GM18519 (cell line): ENCODE measurements at regions not wholly inside any gene's neighbourhood (a gene's known extent, or its start where the extent isn't known, plus 50 kb on each side); places are given as distances from the start of the nearest gene placed in this dataset.

Experiments
- ATAC-seq: cut with Tn5 transposase; IDR thresholded peaks from one replicate; pipeline ENCODE4 v1.9.1; 2021; ENCODE audit warnings: mild to moderate bottlenecking, moderate library complexity; ENCODE audit not compliant: unreplicated experiment, low FRiP score

DNA sequence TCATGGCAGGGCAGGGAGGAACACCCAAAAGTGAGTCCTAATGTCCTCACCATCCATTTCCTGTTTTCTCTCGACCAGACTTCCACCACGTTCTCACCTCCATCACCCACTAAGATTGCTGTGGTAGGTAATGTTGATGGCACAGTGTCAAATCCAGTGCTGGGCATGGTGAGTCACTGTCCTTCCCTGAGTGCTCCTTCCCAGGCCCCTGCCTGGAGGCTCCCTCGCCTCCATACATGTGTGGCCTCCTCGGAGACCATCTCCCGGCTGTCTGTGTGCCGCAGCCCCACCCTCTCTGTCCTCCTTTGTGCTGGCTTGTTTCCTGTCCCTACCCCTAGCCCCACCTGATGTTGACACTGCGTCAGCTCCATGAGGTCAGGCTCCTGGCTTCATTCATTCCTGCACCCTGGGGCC, 177.5 kb downstream of the SYK start:
- no peak for ATAC-seq

DNA sequence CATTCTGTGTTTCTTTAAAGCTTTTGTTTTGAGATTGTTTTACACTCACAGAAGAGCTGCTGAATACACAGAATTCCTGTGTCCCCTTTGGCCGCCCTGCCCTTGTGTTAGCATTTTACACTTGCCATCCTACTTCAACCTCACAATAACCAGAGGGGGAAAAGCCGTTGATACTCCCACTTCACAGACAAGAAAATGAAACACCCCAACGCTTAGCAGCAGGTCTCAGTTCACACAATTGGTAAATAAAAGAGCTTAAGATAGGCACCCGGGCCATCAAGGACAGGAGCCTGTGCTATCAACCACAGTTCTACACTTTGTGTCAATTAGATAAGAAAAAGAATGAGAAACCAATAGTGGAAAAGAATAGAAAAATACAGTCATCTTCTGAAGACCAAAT, 178.0 kb downstream of the SYK start:
- no peak for ATAC-seq

DNA sequence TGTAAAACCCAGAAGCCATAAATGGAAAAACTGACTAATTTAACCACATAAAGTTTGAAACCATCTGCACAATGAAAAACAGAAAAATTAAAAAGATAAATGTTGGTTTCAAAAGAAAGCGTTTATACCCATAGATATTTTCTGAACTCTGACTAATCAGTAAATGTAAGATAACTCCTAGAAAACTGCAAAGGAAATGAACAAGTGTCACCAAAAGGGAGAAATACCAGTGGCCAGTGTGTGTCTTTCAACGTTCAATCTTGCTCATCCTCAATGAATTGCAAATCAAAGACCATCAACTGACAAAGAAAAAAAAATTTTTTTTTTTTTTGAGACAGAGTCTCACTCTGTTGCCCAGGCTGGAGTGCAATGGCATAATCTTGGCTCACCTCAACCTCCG, 180.1 kb downstream of the SYK start:
- no peak for ATAC-seq

DNA sequence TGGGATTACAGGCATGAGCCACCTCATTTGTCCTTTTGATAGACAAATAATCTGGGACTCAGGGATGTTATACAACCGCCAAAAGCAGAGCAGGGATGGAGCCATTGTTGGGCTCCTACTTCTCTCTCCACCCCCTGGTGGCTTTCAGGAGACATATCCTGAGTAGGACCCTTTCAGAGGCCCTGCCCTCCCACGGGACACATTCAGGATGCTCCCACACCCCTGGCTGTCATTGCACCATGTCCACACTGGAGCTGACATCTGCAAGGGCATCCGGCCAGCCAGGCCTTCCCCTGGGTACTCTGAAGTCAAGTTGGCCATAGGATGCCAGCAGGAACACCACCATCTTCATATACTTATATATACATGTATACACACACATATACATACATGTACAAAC, 181.8 kb downstream of the SYK start:
- no peak for ATAC-seq

DNA sequence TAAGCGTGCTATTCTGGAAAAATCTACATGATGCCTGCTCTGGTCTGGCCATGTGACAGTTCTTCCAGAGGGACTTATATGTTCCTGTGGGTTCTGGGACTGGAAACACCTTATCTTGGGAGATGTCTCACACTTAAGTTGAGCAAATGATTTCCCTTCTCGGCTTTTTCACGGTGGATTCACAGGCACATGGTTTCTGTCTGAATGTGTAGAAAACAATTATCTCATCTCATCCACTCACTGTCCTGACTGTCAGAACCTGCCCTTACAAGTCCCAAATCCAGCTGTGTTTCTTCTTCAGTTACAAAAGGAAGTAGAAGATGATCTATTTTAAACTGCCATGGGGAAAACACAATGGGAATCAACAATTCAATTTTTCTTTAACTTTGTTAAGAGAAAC, 184.0 kb downstream of the SYK start:
- no peak for ATAC-seq

DNA sequence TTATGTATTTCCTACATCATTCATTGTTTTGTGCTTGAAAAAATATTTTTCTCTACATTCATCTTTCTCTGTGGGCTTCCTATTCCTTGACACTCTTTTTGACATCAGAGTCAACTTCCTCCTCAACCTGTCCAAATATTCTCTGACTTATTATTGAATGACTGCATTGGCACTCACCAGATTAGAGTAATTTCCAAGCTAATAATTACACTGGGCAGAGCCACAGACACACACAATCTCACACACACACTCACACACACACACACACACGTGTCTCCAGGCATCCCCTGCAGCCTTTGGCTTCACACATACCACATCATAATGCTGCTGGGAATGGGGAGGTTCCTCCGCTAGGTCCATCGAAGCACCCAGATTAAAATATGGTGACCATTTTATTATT, 184.5 kb downstream of the SYK start:
- ATAC-seq, result no peak

DNA sequence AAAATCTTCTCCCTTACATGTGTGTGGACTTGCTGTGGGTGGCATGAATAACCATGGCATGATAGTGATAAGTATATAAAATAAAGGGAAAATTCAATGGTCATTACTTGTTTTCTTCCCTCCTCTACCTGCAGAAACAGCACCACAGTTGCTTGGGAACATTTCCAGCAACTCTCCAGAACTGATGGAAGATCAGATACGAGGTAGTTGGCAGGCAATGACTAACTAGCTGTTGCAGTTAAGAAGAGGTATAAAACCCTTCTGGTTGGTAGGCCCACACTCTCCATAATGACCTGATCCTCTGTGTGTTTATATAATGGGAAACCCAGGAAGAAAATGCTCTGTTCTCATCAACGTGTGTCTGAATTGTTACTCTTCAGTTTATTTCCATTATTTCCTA, 185.9 kb downstream of the SYK start:
- no peak for ATAC-seq

DNA sequence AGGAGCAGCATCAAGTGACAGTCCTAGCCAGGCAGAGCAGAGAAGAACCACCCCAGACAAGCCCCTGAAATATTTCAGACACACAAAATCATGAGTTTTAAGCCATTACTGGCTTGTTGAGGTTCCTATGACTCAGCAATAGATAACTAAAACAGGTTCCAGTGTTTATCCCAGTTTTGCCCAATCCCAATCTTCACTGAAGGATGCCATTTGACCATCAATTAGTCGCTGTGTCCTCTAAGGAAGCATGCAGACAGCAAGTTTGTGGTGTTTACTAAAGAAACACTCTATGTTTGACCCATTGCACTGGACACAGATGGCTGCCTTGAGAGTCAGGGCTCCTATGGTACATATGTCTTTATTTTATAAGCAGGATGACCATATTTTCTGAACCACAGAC, 186.7 kb downstream of the SYK start:
- no peak for ATAC-seq

DNA sequence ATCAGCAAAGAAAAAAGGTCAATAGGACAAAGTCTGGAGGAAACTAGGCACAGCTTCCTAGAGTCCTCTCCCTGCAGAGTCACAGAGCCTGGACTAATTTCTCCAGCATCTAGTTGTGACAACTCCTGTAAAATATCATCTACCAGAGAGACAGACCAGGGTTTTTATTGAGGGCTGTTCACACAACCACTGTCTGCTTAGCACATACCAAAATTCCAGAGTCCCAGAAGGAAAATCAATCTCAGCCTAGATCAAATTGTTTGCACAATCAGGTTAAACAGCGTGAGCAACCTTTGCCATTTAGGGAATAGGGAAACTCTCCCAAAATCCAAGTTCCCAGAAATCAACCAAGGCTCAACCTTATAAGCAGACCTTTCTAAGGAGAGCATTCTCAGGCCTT, 190.3 kb downstream of the SYK start:
- no peak for ATAC-seq

DNA sequence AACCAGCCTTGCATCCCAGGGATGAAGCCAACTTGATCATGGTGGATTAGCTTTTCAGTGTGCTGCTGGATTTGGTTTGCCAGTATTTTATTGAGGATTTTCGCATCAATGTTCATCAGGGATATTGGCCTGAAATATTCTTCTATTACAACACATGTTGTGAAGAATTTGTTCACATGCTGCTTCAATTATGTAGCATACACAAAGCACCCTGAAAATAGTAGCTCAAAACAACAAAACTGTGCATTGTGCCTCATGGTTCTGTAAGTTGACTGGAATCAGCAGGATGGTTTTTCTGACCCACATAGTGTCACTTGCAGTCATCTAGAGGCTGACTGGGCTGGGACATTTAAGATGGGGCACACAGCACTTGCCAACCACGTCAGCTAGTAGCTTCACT, 193.9 kb downstream of the SYK start:
- ATAC-seq, result no peak

DNA sequence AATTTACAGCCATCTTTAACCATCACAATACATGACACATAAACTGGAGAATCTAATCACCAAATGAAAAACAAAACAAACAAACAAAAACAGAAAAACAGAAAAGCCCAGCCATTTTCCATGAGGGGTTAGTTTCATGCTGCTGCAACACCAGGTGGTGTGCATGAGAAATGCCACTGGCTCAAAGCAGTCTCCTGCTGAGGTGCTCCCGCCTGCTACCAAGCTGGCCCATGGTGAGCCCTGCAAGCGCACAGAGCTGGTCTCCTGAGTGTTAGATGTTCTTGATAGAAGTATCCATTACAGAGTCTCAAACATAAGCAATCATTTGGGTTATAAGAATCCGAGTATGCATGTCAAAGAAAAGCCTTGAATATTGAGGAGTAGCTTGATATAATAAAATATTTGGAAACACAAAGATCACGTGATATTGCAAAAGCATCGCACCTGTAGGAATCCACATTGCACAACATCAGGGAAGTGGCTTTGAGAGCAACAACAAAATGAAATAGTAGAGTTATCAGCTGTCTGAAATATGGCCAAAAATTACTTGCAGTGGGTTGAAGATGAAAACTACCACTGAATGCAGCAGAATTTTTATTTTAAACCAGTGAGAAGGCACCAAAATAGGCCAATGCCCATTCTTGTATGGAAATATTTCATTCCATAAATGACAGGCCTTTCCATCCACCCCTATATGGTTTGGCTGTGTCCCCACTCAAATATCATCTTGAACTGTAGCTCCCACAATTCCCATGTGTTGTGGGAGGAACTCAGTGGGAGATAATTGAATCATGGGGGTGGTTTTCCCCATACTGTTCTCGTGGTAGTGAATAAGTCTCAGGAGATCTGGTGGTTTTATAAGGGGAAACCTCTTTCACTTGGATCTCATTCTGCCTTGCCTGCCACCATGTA, 194.8 kb downstream of the SYK start:
- ATAC-seq, result no peak

DNA sequence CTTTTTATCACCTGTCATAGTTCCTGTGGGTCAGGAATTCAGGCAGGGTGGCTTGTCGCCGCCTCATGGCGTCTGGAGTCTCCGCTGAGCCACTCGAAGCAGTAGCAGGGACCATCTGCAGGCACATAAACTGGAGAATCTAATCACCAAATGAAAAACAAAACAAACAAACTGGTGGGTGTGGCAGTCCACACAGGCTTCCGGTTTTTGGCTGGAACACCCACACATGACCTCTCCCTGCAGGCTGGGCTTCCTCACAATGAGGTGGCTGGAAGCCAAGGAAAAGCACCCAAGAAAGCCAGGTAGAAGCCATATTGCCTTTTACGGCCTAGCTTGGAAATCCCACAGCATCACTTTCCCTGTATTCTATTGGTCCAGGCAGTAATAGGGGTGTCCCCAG, 197.0 kb downstream of the SYK start:
- ATAC-seq, result no peak

DNA sequence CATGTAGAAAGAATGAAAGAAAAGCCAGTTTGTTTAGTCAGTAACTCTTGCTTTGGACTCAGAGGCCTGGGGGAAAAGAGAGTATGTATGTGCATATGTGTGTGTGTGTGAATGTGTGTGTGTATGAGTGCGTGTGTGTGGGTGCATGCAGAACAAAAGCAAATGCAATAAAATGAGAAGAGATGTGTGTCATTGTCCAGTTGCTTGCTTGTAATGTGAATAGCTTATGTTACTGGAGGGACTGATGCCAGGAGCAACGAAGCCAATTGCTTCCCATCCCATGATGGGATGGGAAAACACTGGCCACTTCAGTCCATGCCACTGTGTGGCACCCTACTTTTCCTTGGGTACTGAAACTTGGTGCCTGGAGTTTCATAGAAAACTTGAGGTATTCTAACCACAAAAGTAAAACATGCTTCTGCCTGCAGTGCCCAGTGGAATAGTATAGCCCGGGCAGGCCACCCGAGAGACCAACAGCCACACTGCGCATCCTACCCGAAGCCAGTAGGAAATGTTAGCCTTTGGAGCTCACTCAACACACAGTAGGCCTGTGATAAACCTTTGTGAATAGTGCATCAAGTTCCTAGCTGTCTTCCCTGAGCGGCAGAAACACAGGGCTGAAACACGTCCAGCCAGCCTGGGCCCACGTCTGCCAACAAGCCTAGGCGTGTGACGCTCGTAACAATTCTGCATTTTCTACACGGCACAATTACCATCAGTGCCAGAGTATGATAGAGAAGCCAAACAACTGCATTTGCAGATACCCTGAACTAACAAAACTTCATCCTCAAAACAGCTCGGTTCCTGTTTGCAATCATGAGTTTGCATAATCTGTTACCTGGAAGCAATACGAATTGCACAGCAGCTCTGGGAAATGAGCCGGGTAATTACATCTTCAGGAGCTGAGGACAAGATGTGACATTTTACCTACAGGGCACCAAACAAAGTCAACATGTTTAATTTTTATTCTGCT, 198.1 kb downstream of the SYK start:
- ATAC-seq, result no peak

DNA sequence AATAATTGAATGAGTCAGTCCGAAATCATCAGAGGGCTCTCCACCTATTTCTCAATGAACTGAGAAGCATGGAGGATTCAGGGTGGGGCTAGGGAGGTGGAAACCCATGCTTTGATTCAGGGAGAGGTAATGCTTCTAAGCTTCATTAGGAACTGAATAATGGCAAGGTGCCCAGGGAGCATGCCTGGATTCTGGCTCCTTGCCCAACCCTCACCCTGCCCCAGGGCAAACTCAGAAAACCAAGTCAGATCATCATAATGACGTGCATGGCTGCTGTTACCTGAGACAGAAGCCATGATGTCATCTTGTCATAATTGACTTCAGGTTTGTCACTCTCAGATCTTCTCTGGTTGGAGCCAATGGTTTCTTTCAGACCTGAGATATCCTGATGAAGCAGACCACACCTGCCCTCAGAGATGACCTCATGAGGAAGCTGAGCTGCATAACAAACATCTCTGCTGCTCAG, 199.6 kb downstream of the SYK start:
- no peak for ATAC-seq

DNA sequence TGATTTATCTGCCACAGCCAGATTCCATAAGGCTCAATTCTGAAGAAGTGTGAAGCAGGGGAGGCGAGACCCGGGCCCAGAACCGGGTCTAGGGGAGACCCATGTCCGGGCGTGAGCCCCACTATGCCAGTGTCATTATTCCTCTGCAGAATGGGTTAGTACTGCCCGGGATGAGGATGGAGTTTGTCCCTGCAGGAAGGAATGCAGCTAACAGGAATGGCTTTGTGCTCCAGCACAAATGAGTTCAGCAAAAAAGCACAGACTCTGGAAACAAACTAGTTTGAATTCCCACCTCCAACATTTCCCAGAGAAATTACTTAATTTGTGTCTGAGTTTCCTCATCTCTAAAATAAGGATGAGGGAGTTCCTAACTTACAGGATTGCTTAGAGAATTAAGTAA, 202.9 kb downstream of the SYK start:
- ATAC-seq, result no peak

DNA sequence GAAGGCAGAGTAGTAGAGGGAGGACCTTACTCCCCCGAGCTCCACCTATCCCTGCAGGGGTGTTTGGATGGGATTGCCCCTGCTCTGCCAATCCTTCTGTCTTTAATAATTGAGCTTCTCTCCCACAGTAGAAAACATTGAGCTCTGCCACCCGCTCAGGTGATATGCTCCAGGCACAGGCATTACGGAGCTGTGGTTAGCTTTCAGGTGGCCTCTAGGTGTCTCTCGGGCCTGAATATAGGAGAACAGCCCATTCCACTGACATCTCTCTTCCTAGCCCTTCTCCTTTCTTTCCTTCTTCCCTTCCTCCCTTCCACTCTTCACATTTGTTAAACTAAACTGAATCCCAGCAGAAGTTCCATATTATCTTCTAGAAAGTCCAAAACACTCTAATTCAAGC, 203.4 kb downstream of the SYK start:
- ATAC-seq, result no peak

DNA sequence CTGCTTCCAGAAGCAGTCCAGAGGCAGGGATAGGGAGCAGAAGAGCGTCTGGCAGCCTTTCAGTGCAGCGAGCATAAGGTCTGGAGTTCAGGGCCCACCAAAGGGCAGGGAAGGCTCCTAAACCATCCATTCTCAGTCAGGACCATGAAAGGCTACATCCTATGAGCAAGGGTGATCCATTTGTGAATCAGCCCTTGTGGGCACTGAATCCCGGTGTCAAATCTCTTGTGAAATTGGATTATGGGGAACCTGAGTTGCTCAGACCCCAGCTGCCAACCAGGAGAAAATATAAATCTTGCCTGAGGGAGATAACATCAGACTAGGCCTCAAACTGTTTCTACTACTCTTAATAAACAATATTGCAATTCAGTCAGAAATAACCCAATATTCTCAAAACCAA, 204.4 kb downstream of the SYK start:
- ATAC-seq, result no peak

DNA sequence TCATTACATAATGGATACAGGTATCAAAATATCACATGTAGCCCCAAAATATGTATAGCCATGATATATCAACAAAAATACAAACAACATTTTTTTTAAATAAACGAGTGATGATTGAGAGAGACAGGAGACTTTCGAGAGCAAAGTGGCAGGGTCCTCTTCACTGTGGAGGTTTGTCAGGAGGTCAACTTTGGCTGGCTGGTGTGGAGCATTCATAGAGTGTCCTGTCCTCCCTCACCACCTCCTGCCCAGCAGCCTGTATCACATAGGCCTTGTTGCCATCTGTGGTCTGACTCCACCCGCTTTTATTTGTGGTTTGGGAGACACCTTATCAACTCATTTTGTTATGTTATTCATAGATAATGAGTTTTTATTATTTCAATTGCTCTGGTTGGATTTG, 206.9 kb downstream of the SYK start:
- no peak for ATAC-seq

DNA sequence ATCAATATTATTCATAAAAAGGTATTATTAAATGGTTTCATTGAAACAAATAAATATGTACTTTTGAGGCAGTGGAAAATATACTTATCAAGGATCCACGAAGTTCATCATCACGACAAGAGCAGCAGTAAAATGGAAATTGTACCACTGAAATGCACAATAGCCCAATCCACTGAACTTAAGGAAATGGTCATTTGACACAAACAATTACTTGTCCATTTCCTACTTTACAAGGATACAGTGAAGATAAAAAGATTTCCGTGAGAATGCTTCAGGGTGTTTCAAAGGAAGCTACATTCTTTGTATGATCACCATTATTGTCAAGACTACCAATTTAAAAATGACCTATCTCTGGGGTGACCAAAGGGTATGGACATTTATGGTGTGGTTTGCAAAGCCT, 210.3 kb downstream of the SYK start:
- ATAC-seq, result no peak

DNA sequence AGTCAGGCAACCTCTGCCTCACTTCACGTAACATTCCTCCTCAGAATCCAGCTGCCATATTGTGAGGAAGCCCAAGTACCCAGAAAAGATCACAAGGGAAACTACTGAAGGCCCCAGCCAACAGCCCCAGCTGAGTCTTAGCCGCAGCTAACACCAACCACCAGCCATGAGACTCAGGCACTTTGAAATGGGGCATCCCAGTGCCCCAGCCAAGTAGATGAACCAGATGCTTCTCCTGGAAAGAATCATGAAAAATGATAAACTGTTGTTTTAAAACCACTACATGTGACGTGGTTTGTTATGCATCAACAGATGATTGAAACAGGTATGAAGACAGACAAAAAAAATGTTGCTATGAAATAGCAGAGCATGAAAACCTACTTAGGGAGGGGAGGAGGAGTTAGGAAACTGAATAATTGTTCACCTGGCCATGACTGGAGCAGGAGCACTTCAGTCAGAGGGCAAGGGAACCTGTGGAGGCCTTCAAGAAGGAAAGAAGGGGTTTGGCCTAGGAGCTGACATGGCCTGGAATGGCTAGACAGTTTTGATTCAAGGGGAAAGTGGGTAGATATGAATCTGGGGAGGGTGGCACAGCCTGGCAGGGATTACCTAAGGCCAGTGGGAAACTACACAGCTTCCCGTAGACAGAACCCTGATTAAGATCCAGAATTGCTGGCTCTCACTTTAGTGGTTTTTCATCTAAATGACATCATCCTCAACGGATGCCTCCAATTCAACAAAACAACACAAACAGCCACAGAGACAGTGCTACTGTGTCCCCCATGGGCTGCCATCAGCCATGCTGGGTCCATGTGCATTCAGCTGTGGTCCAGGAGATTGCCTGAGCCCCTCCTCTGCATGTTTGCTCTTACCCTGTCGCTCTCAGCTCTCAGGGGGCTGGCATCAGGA, 211.6 kb downstream of the SYK start:
- no peak for ATAC-seq
